ENCODE measurements at regions not wholly inside any gene's neighbourhood (a gene's known extent, or its start where the extent isn't known, plus 50 kb on each side); places are given as distances from the start of the nearest gene placed in this dataset.

GRCh38 chr12:91356405-91356804 is 173.8 kb upstream of the DCN start:
- no peak for TF ChIP-seq CTCF (IDR thresholded peaks at IDR 0.05)
- no peak for TF ChIP-seq EZH2 (IDR thresholded peaks at IDR 0.05; ENCODE audit: borderline replicate concordance, insufficient read depth, low read depth, low read length, poor library complexity, severe bottlenecking)
